Astrocyte (in vitro differentiated cells and primary cell): ENCODE measurements at regions not wholly inside any gene's neighbourhood (a gene's known extent, or its start where the extent isn't known, plus 50 kb on each side); places are given as distances from the start of the nearest gene placed in this dataset.
A peak's percentile ranks its signal among the peaks of the same experiment; 100 is the strongest.

ENCODE experiments used
- DNase-seq: peaks from one replicate; pipeline ENCODE4 v3.0.0-alpha.2; 2010; ENCODE audit warnings: low read depth
- FAIRE-seq: peaks from 2 replicates; lab custom pipeline; 2011; peaks lifted over from hg19 to GRCh38; lab: Jason Lieb, UNC
- H2AFZ ChIP-seq: 2 replicates; pipeline ENCODE4 v1.6.0; 2012; ENCODE audit warnings: low read depth, low read length, inconsistent platforms
- H3K27ac ChIP-seq: 2 replicates; pipeline ENCODE4 v1.5.1; 2011; ENCODE audit warnings: low read depth, low read length, inconsistent platforms
- H3K27me3 ChIP-seq: 2 replicates; pipeline ENCODE4 v1.6.0; 2011; ENCODE audit warnings: low read length, inconsistent platforms; ENCODE audit not compliant: insufficient read depth
- H3K36me3 ChIP-seq: 2 replicates; pipeline ENCODE4 v1.5.1; 2011; ENCODE audit warnings: low read length, inconsistent platforms; ENCODE audit not compliant: insufficient read depth
- H3K4me1 ChIP-seq: 2 replicates; pipeline ENCODE4 v1.5.1; 2011; ENCODE audit warnings: low read length, inconsistent platforms; ENCODE audit not compliant: insufficient read depth
- H3K4me2 ChIP-seq: 2 replicates; pipeline ENCODE4 v1.6.0; 2012; ENCODE audit warnings: low read length, inconsistent platforms
- H3K4me3 ChIP-seq: 2 replicates; pipeline ENCODE4 v1.5.1; 2011; ENCODE audit warnings: low read depth, mild to moderate bottlenecking, low read length, inconsistent platforms; ENCODE audit not compliant: insufficient read depth
- H3K79me2 ChIP-seq: 2 replicates; pipeline ENCODE4 v1.6.0; 2012; ENCODE audit warnings: mild to moderate bottlenecking, low read length, inconsistent platforms; ENCODE audit not compliant: insufficient read depth
- H3K9ac ChIP-seq: 2 replicates; pipeline ENCODE4 v1.6.0; 2012; ENCODE audit warnings: mild to moderate bottlenecking, low read length, inconsistent platforms
- H3K9me3 ChIP-seq: 2 replicates; pipeline ENCODE4 v1.5.1; 2012; ENCODE audit warnings: low read depth, mild to moderate bottlenecking, low read length, inconsistent platforms; ENCODE audit not compliant: insufficient read depth
- H4K20me1 ChIP-seq: 2 replicates; pipeline ENCODE4 v1.6.0; 2012; ENCODE audit warnings: low read length, inconsistent platforms; ENCODE audit not compliant: insufficient read depth
- H3K27ac Mint-ChIP-seq: one replicate; pipeline ENCODE4 v1.8.0; 2021; ENCODE audit warnings: mild to moderate bottlenecking, mixed read lengths; ENCODE audit not compliant: unreplicated experiment
- H3K27me3 Mint-ChIP-seq: one replicate; pipeline ENCODE4 v1.8.0; 2021; ENCODE audit warnings: low read depth, mixed read lengths; ENCODE audit not compliant: unreplicated experiment
- H3K36me3 Mint-ChIP-seq: one replicate; pipeline ENCODE4 v1.8.0; 2021; ENCODE audit warnings: low read depth, mixed read lengths; ENCODE audit not compliant: unreplicated experiment
- H3K4me1 Mint-ChIP-seq: one replicate; pipeline ENCODE4 v1.8.0; 2021; ENCODE audit warnings: low read depth, mixed read lengths; ENCODE audit not compliant: unreplicated experiment
- H3K4me3 Mint-ChIP-seq: one replicate; pipeline ENCODE4 v1.8.0; 2021; ENCODE audit warnings: mild to moderate bottlenecking, moderate library complexity, mixed read lengths; ENCODE audit not compliant: unreplicated experiment
- H3K9me3 Mint-ChIP-seq: one replicate; pipeline ENCODE4 v1.8.0; 2021; ENCODE audit warnings: mild to moderate bottlenecking, mixed read lengths; ENCODE audit not compliant: unreplicated experiment
- EZH2 ChIP-seq: IDR thresholded peaks from 2 replicates; pipeline ENCODE4 v1.6.1; 2012; ENCODE audit warnings: mild to moderate bottlenecking, low read length, inconsistent platforms; ENCODE audit not compliant: insufficient read depth
- TF ChIP-seq, protein P1 (sequence below): IDR thresholded peaks from 2 replicates; pipeline ENCODE4 v1.5.1; 2011; ENCODE audit warnings: low read depth, mild to moderate bottlenecking, inconsistent platforms, low read length, moderate library complexity; ENCODE audit not compliant: insufficient read depth

DNA sequence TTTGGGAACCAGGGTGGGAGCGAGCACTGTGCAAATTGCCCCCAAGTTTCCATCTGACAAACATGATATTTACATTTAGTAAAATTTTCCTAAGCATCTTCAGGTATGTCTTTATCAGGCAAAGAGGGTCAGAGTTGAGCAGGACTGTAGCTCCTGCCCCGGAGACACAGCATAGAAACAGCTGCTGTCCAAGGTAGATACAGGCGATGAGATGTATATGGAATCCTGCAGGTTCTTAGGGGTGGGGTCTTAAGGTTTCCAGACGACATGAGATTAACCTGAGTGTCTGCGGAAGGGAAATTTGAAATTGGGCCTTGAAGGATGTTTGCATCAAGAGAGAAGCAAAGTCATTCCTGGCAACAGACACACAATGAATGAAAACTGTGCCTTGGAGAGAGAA lies 998.8 kb downstream of the AACS start:
- Histone ChIP-seq H3K9me3 (no peaks in the 10 kb centered on the region), H3K4me2 (no peak overlapping the region), H3K79me2 (no peaks in the 10 kb centered on the region), H3K9ac (no peak overlapping the region), H3K27ac (no peak overlapping the region), H3K4me3 (no peak overlapping the region), H2AFZ (no peak overlapping the region), H3K27me3 (no peaks in the 10 kb centered on the region), H4K20me1 (no peaks in the 10 kb centered on the region), H3K4me1 (no peaks in the 10 kb centered on the region), H3K36me3 (no peaks in the 10 kb centered on the region)
- Mint-ChIP-seq H3K27me3 (no peaks in the 10 kb centered on the region), H3K36me3 (no peaks in the 10 kb centered on the region), H3K9me3 (peaks cover 9% of the 10 kb centered on the region), H3K4me3 (no peak overlapping the region), H3K4me1 (no peaks in the 10 kb centered on the region), H3K27ac (no peak overlapping the region)
- FAIRE-seq, result no peak
- TF ChIP-seq EZH2, result no peak
- TF ChIP-seq, protein P1, sequence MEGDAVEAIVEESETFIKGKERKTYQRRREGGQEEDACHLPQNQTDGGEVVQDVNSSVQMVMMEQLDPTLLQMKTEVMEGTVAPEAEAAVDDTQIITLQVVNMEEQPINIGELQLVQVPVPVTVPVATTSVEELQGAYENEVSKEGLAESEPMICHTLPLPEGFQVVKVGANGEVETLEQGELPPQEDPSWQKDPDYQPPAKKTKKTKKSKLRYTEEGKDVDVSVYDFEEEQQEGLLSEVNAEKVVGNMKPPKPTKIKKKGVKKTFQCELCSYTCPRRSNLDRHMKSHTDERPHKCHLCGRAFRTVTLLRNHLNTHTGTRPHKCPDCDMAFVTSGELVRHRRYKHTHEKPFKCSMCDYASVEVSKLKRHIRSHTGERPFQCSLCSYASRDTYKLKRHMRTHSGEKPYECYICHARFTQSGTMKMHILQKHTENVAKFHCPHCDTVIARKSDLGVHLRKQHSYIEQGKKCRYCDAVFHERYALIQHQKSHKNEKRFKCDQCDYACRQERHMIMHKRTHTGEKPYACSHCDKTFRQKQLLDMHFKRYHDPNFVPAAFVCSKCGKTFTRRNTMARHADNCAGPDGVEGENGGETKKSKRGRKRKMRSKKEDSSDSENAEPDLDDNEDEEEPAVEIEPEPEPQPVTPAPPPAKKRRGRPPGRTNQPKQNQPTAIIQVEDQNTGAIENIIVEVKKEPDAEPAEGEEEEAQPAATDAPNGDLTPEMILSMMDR, result no peak
- no peak for DNase-seq

DNA sequence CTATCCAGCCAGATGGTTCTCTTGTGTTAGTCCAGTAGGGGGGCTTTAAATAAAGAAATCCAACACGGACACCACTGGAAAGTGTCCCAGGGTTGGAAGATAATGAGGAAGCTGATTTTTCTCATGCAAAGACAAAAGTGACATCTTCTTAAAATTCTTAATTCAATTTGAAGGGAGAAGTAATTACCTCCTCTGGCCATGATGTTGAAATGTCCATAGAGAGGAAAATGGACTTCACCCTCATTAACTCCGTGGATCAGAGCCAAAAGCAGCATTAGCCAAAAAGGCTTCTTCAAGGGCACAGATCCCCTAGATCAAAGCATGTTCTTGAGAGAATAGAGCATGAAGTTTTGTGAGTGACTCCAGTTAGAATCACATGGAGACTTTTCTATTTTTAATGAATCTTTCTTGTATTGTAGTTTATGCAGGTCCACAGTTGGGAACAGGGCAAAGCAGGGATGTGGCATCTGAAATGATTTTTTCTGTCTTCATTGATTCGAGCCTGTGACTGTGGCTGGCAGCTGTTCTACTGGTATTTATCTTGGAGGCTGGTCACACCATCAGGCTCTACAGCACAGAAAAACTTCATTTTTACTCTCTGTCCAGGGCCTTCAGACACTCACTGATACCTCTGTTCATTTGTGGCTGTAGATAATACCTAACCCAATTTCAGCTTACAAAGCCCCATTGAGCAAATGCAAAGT lies 1002.5 kb downstream of the AACS start:
- no peak overlapping the region for H3K4me2 ChIP-seq
- no peaks in the 10 kb centered on the region for H3K36me3 ChIP-seq
- Mint-ChIP-seq H3K9me3 (peaks cover 13% of the 10 kb centered on the region), H3K4me3 (no peak overlapping the region), H3K27ac (no peak overlapping the region), H3K27me3 (no peaks in the 10 kb centered on the region), H3K4me1 (no peaks in the 10 kb centered on the region), H3K36me3 (no peaks in the 10 kb centered on the region)
- H3K9me3 ChIP-seq, result peaks cover 15% of the 10 kb centered on the region
- H4K20me1 ChIP-seq, result no peaks in the 10 kb centered on the region
- FAIRE-seq, result no peak
- no peak overlapping the region for H3K4me3 ChIP-seq
- no peak overlapping the region for H2AFZ ChIP-seq
- no peaks in the 10 kb centered on the region for H3K4me1 ChIP-seq
- no peak for TF ChIP-seq EZH2
- TF ChIP-seq, protein P1, result no peak
- H3K9ac ChIP-seq, result no peak overlapping the region
- no peak overlapping the region for H3K27ac ChIP-seq
- DNase-seq, result no peak
- no peaks in the 10 kb centered on the region for H3K79me2 ChIP-seq
- no peaks in the 10 kb centered on the region for H3K27me3 ChIP-seq

DNA sequence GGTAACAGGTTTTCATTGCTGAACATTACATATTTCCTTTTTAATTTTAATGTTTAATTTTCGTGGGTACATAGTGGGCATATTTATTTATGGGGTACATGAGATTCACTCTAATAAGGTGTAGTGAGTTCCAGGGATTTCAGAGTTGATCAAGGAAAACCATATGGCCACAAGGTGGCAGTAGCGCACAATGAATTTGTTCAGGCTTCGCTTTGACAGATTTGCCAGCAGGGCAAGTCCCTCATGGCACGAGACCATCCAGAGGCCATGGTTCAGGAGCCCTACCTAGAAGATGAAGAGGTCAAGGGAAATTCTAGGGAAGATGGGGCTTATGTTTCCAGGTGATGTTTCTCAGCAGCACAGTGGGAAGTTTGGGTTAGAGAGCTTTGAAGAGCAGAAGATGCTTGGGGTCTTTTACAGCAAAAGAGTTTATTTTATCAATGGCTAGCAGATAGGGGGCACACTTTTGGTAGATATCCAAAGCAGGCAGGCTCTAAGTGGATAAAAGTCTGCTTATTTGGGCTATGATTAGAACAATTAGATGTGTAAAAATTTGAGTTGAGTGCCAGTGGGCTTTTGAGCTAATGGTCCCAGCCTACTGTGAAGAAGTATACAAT lies 1004.4 kb downstream of the AACS start:
- DNase-seq (peak; percentile 46), FAIRE-seq (no peak)
- Histone ChIP-seq H2AFZ (no peak overlapping the region), H3K4me2 (no peak overlapping the region), H3K4me3 (no peak overlapping the region), H3K36me3 (no peaks in the 10 kb centered on the region), H3K27ac (no peak overlapping the region), H4K20me1 (no peaks in the 10 kb centered on the region), H3K27me3 (no peaks in the 10 kb centered on the region), H3K9me3 (peaks cover 15% of the 10 kb centered on the region), H3K9ac (no peak overlapping the region), H3K4me1 (no peaks in the 10 kb centered on the region), H3K79me2 (no peaks in the 10 kb centered on the region)
- H3K9me3 Mint-ChIP-seq, result peaks cover 13% of the 10 kb centered on the region
- no peaks in the 10 kb centered on the region for H3K36me3 Mint-ChIP-seq
- no peaks in the 10 kb centered on the region for H3K4me1 Mint-ChIP-seq
- H3K27me3 Mint-ChIP-seq, result no peaks in the 10 kb centered on the region
- TF ChIP-seq EZH2, result no peak
- TF ChIP-seq, protein P1, result peak; percentile 74
- H3K27ac Mint-ChIP-seq, result no peak overlapping the region
- H3K4me3 Mint-ChIP-seq, result no peak overlapping the region
